Endodermal cell (in vitro differentiated cells): ENCODE measurements at regions not wholly inside any gene's neighbourhood (a gene's known extent, or its start where the extent isn't known, plus 50 kb on each side); places are given as distances from the start of the nearest gene placed in this dataset.

Experiments used
- DNase-seq: peaks from one replicate; pipeline ENCODE4 v3.0.0-alpha.2; 2017
- H3K27ac ChIP-seq: 2 replicates; pipeline ENCODE4 v1.5.1; 2013; ENCODE audit warnings: mild to moderate bottlenecking, low read depth, low read length, moderate library complexity
- H3K27me3 ChIP-seq: 2 replicates; pipeline ENCODE4 v1.6.1; 2013; ENCODE audit warnings: mild to moderate bottlenecking, low read length, moderate library complexity; ENCODE audit not compliant: insufficient read depth, control insufficient read depth, poor library complexity, severe bottlenecking
- H3K36me3 ChIP-seq: 2 replicates; pipeline ENCODE4 v1.7.0; 2013; ENCODE audit warnings: mild to moderate bottlenecking, low read length, moderate library complexity; ENCODE audit not compliant: control insufficient read depth, insufficient read depth
- H3K4me1 ChIP-seq: one replicate; pipeline ENCODE4 v1.7.0; 2013; ENCODE audit warnings: low read length; ENCODE audit not compliant: control insufficient read depth, insufficient read depth
- H3K4me3 ChIP-seq: 2 replicates; pipeline ENCODE4 v1.5.1; 2013; ENCODE audit warnings: mild to moderate bottlenecking, low read length, moderate library complexity
- H3K9ac ChIP-seq: 2 replicates; pipeline ENCODE4 v1.6.1; 2013; ENCODE audit warnings: mild to moderate bottlenecking, low read length, moderate library complexity; ENCODE audit not compliant: poor library complexity, severe bottlenecking; ENCODE audit errors: extremely low read depth
- H3K9me3 ChIP-seq: 2 replicates; pipeline ENCODE4 v1.6.1; 2013; ENCODE audit warnings: mild to moderate bottlenecking, low read length, moderate library complexity; ENCODE audit not compliant: control insufficient read depth
- H3K27ac Mint-ChIP-seq: 2 replicates; pipeline ENCODE4 v1.8.0; 2020; ENCODE audit warnings: mixed read lengths
- H3K27me3 Mint-ChIP-seq: 2 replicates; pipeline ENCODE4 v1.8.0; 2021; ENCODE audit warnings: mild to moderate bottlenecking, mixed read lengths; ENCODE audit not compliant: insufficient read depth
- H3K36me3 Mint-ChIP-seq: 2 replicates; pipeline ENCODE4 v1.8.0; 2020; ENCODE audit warnings: low read depth, mixed read lengths
- H3K4me1 Mint-ChIP-seq: 2 replicates; pipeline ENCODE4 v1.8.0; 2020; ENCODE audit warnings: mixed read lengths
- H3K4me3 Mint-ChIP-seq: 2 replicates; pipeline ENCODE4 v1.8.0; 2020; ENCODE audit warnings: mild to moderate bottlenecking, moderate library complexity, mixed read lengths
- H3K9me3 Mint-ChIP-seq: 2 replicates; pipeline ENCODE4 v1.8.0; 2020; ENCODE audit warnings: mild to moderate bottlenecking, mixed read lengths
- CTCF ChIP-seq: fragments of 200-600 bp; sonication (generic); conservative IDR thresholded peaks from 2 replicates; pipeline ENCODE4 v1.5.0; 2021; ENCODE audit warnings: antibody characterized with exemption, mild to moderate bottlenecking
- WGBS, 2 experiments: methylation state at CpG; one replicate each; pipeline versions ENCODE4 v1.1.5 to v1.1.7; 2013; ENCODE audit warnings: missing lambda C conversion rate in 2 of 2, mixed read lengths in 1 of 2; ENCODE audit not compliant: insufficient coverage in 1 of 2, insufficient read length in 1 of 2; 5-methylcytosine and 5-hydroxymethylcytosine counted together

DNA sequence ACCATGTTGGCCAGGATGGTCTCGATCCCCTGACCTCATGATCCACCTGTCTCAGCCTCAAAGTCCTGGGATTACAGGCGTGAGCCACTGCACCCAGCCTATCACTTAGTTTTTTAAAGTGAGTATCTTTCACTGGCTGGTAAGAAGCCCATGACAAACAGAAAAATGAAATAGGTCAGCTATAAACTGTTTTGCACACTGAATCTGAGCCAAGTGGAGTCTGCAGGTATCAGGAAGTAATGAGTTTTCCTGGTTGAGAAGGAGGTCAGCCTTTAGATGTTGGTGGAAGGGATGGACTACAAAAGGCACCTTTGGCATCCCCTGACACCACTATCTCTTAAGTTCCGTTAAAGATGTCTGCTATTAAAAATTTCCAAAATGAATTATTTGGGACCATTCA, 345.1 kb downstream of the AASDHPPT start:
- H3K27me3 Mint-ChIP-seq: no peaks in the 10 kb centered on the region
- Histone ChIP-seq H3K27me3 (no peaks in the 10 kb centered on the region), H3K9me3 (no peaks in the 10 kb centered on the region), H3K36me3 (no peaks in the 10 kb centered on the region), H3K9ac (no peak overlapping the region), H3K4me3 (no peak overlapping the region), H3K4me1 (no peaks in the 10 kb centered on the region), H3K27ac (no peak overlapping the region)
- no peak for TF ChIP-seq CTCF
- WGBS, 2 experiments: 97 to 100% methylated on average over 1 to 3 of the region's 3 CpGs
- no peaks in the 10 kb centered on the region for H3K36me3 Mint-ChIP-seq
- no peak for DNase-seq
- H3K4me3 Mint-ChIP-seq: no peak overlapping the region
- no peaks in the 10 kb centered on the region for H3K9me3 Mint-ChIP-seq
- H3K4me1 Mint-ChIP-seq: no peaks in the 10 kb centered on the region
- no peak overlapping the region for H3K27ac Mint-ChIP-seq

- no peak overlapping the region for H3K4me3 Mint-ChIP-seq
- no peaks in the 10 kb centered on the region for H3K4me1 ChIP-seq
- no peak for DNase-seq
- no peaks in the 10 kb centered on the region for H3K9me3 ChIP-seq
- H3K36me3 Mint-ChIP-seq: no peaks in the 10 kb centered on the region
- H3K27me3 Mint-ChIP-seq: no peaks in the 10 kb centered on the region
- no peaks in the 10 kb centered on the region for H3K27me3 ChIP-seq
- H3K4me3 ChIP-seq: no peak overlapping the region
- H3K27ac ChIP-seq: no peak overlapping the region
- 93 to 97% methylated on average over 2 to 3 of the region's 3 CpGs for WGBS, 2 experiments
- no peak overlapping the region for H3K27ac Mint-ChIP-seq
- H3K36me3 ChIP-seq: no peaks in the 10 kb centered on the region
- no peak for TF ChIP-seq CTCF
- no peaks in the 10 kb centered on the region for H3K9me3 Mint-ChIP-seq
- H3K9ac ChIP-seq: no peak overlapping the region
- no peaks in the 10 kb centered on the region for H3K4me1 Mint-ChIP-seq
Measured at GRCh38 chr11:106424111-106424510, 346.6 kb downstream of the AASDHPPT start.

GRCh38 chr11:106425819-106426218, 348.4 kb downstream of the AASDHPPT start:
- TF ChIP-seq CTCF: no peak
- 100% methylated on average over 1 of the region's 2 CpGs for WGBS, 2 experiments

More at GRCh38 chr11:106425819-106426218, 348.4 kb downstream of the AASDHPPT start:
- Mint-ChIP-seq H3K36me3 (no peaks in the 10 kb centered on the region), H3K4me3 (no peak overlapping the region), H3K4me1 (no peaks in the 10 kb centered on the region), H3K27me3 (no peaks in the 10 kb centered on the region), H3K27ac (no peak overlapping the region), H3K9me3 (no peaks in the 10 kb centered on the region)
- no peaks in the 10 kb centered on the region for H3K4me1 ChIP-seq
- no peak overlapping the region for H3K9ac ChIP-seq
- H3K9me3 ChIP-seq: no peaks in the 10 kb centered on the region
- no peaks in the 10 kb centered on the region for H3K27me3 ChIP-seq
- H3K36me3 ChIP-seq: no peaks in the 10 kb centered on the region
- DNase-seq: no peak
- H3K27ac ChIP-seq: no peak overlapping the region
- H3K4me3 ChIP-seq: no peak overlapping the region
